ENCODE measurements at regions not wholly inside any gene's neighbourhood (a gene's known extent, or its start where the extent isn't known, plus 50 kb on each side); places are given as distances from the start of the nearest gene placed in this dataset.

- TF ChIP-seq SIN3A (IDR thresholded peaks at IDR 0.05; ENCODE audit: borderline replicate concordance, insufficient read depth, low read length) (no peak), FOXP2 (optimal IDR thresholded peaks at IDR 0.05; ENCODE audit: borderline replicate concordance, extremely low read depth, extremely low read length, insufficient read depth) (no peak), REST (IDR thresholded peaks at IDR 0.05; ENCODE audit: insufficient read depth in 1 of 2, low read depth in 2 of 2, low read length in 2 of 2) (no peak), TAF1 (IDR thresholded peaks at IDR 0.05; ENCODE audit: borderline replicate concordance, insufficient read depth, low read length) (no peak), POLR2AphosphoS5 (IDR thresholded peaks at IDR 0.05; ENCODE audit: low read depth, low read length) (no peak)
Measured at GRCh38 chr2:16204886-16205620, 264.7 kb downstream of the MYCN start.

- TF ChIP-seq POLR2AphosphoS5 (IDR thresholded peaks at IDR 0.05; ENCODE audit: low read depth, low read length) (no peak), FOXP2 (optimal IDR thresholded peaks at IDR 0.05; ENCODE audit: borderline replicate concordance, extremely low read depth, extremely low read length, insufficient read depth) (no peak), SIN3A (IDR thresholded peaks at IDR 0.05; ENCODE audit: borderline replicate concordance, insufficient read depth, low read length) (no peak), TAF1 (IDR thresholded peaks at IDR 0.05; ENCODE audit: borderline replicate concordance, insufficient read depth, low read length) (no peak), REST (IDR thresholded peaks at IDR 0.05; ENCODE audit: insufficient read depth in 1 of 2, low read depth in 2 of 2, low read length in 2 of 2) (no peak)
Measured at GRCh38 chr2:16204251-16204650, 263.9 kb downstream of the MYCN start.

GRCh38 chr2:16203691-16204090, 263.3 kb downstream of the MYCN start:
- TF ChIP-seq POLR2AphosphoS5 (IDR thresholded peaks at IDR 0.05; ENCODE audit: low read depth, low read length) = no peak
- TF ChIP-seq FOXP2 (optimal IDR thresholded peaks at IDR 0.05; ENCODE audit: borderline replicate concordance, extremely low read depth, extremely low read length, insufficient read depth) = no peak
- TF ChIP-seq SIN3A (IDR thresholded peaks at IDR 0.05; ENCODE audit: borderline replicate concordance, insufficient read depth, low read length) = no peak
- TF ChIP-seq TAF1 (IDR thresholded peaks at IDR 0.05; ENCODE audit: borderline replicate concordance, insufficient read depth, low read length) = no peak
- no peak for TF ChIP-seq REST (IDR thresholded peaks at IDR 0.05; ENCODE audit: insufficient read depth in 1 of 2, low read depth in 2 of 2, low read length in 2 of 2)

GRCh38 chr2:16203069-16203468, 262.7 kb downstream of the MYCN start:
- no peak for TF ChIP-seq FOXP2 (optimal IDR thresholded peaks at IDR 0.05; ENCODE audit: borderline replicate concordance, extremely low read depth, extremely low read length, insufficient read depth)
- no peak for TF ChIP-seq TAF1 (IDR thresholded peaks at IDR 0.05; ENCODE audit: borderline replicate concordance, insufficient read depth, low read length)
- TF ChIP-seq SIN3A (IDR thresholded peaks at IDR 0.05; ENCODE audit: borderline replicate concordance, insufficient read depth, low read length) = no peak
- no peak for TF ChIP-seq REST (IDR thresholded peaks at IDR 0.05; ENCODE audit: insufficient read depth in 1 of 2, low read depth in 2 of 2, low read length in 2 of 2)
- TF ChIP-seq POLR2AphosphoS5 (IDR thresholded peaks at IDR 0.05; ENCODE audit: low read depth, low read length) = no peak
